GM18951 (cell line): ENCODE measurements at regions not wholly inside any gene's neighbourhood (a gene's known extent, or its start where the extent isn't known, plus 50 kb on each side); places are given as distances from the start of the nearest gene placed in this dataset.

Source experiments
- POLR2A ChIP-seq: IDR thresholded peaks from 4 replicates; pipeline ENCODE4 v1.6.1; 2011; ENCODE audit warnings: mild to moderate bottlenecking; ENCODE audit not compliant: insufficient read length, insufficient read depth; ENCODE audit errors: extremely low read depth
- in situ Hi-C: fragments of 300-500 bp; cut with MboI; formaldehyde crosslinking; loops from one replicate; pipeline ENCODE4 v1.12.0; 2022; ENCODE audit warnings: low sequenced_read_pairs, mixed read lengths, inconsistent platforms; ENCODE audit not compliant: unreplicated experiment

- in situ Hi-C loops: no loop called here
- TF ChIP-seq POLR2A: no peak
Measured at GRCh38 chr4:158071931-158072330, 100.9 kb downstream of the GASK1B start.

- in situ Hi-C loops: no loop called here
- TF ChIP-seq POLR2A: no peak
Measured at GRCh38 chr4:158068068-158068467, 104.8 kb downstream of the GASK1B start.

GRCh38 chr4:158067646-158068045, 105.2 kb downstream of the GASK1B start:
- TF ChIP-seq POLR2A: no peak
- in situ Hi-C loops: no loop called here

- in situ Hi-C loops: no loop called here
- no peak for TF ChIP-seq POLR2A
Measured at GRCh38 chr4:158065603-158066002, 107.2 kb downstream of the GASK1B start.

GRCh38 chr4:158065176-158065575, 107.6 kb downstream of the GASK1B start:
- in situ Hi-C loops: no loop called here
- TF ChIP-seq POLR2A: no peak

- in situ Hi-C loops: no loop called here
- no peak for TF ChIP-seq POLR2A
Measured at GRCh38 chr4:158056689-158057245, 116.1 kb downstream of the GASK1B start.

- TF ChIP-seq POLR2A: no peak
- in situ Hi-C loops: no loop called here
Measured at GRCh38 chr4:158055668-158056067, 117.2 kb downstream of the GASK1B start.

- in situ Hi-C loops: no loop called here
- no peak for TF ChIP-seq POLR2A
Measured at GRCh38 chr4:158053801-158054200, 119.0 kb downstream of the GASK1B start.

GRCh38 chr4:158053086-158053485, 119.7 kb downstream of the GASK1B start:
- no peak for TF ChIP-seq POLR2A
- in situ Hi-C loops: no loop called here

GRCh38 chr4:158051401-158052235, 121.2 kb downstream of the GASK1B start:
- TF ChIP-seq POLR2A: no peak
- in situ Hi-C loops: no loop called here

GRCh38 chr4:158050942-158051341, 121.9 kb downstream of the GASK1B start:
- TF ChIP-seq POLR2A: no peak
- in situ Hi-C loops: no loop called here

GRCh38 chr4:158046345-158046744, 126.5 kb downstream of the GASK1B start:
- TF ChIP-seq POLR2A: no peak

GRCh38 chr4:158043971-158044618, 128.7 kb downstream of the GASK1B start:
- no peak for TF ChIP-seq POLR2A
- in situ Hi-C loops: no loop called here

More at GRCh38 chr4:158046345-158046744, 126.5 kb downstream of the GASK1B start:
- in situ Hi-C loops: no loop called here
